Spleen (tissue), 11 donors: ENCODE measurements at regions not wholly inside any gene's neighbourhood (a gene's known extent, or its start where the extent isn't known, plus 50 kb on each side); places are given as distances from the start of the nearest gene placed in this dataset.

ENCODE experiments used
- DNase-seq: peaks from one replicate; pipeline ENCODE4 v3.0.0-alpha.2; 2020
- H3K27ac ChIP-seq, 8 donors: fragments of 200-600 bp; sonication (generic) in 7 of 8; 1 replicate in 4 of 8; 2 replicates in 4 of 8; pipeline versions ENCODE4 v1.5.0 to v1.8.0; 2016 to 2021; ENCODE audit warnings: inconsistent platforms in 4 of 8, mild to moderate bottlenecking in 4 of 8, moderate library complexity in 1 of 8
- H3K27me3 ChIP-seq, 7 donors: fragments of 200-600 bp; sonication (generic) in 6 of 7; replicated peaks in 1 of 7; 1 replicate in 4 of 7; 2 replicates in 3 of 7; pipeline versions ENCODE4 v1.5.0 to v1.8.0; 2016 to 2021; ENCODE audit warnings: inconsistent platforms in 3 of 7, mild to moderate bottlenecking in 1 of 7
- H3K36me3 ChIP-seq, 6 donors: fragments of 200-600 bp; sonication (generic) in 5 of 6; 1 replicate in 4 of 6; 2 replicates in 2 of 6; pipeline versions ENCODE4 v1.5.0 to v1.8.0; 2016 to 2021; ENCODE audit warnings: inconsistent platforms in 2 of 6
- H3K4me1 ChIP-seq, 6 donors: fragments of 200-600 bp; sonication (generic) in 5 of 6; 1 replicate in 3 of 6; 2 replicates in 3 of 6; pipeline versions ENCODE4 v1.5.0 to v1.8.0; 2016 to 2021; ENCODE audit warnings: inconsistent platforms in 3 of 6
- H3K4me3 ChIP-seq, 8 donors: fragments of 200-600 bp; sonication (generic) in 7 of 8; 1 replicate in 4 of 8; 2 replicates in 4 of 8; pipeline versions ENCODE4 v1.5.0 to v1.8.0; 2016 to 2021; ENCODE audit warnings: inconsistent platforms in 4 of 8, mild to moderate bottlenecking in 4 of 8, moderate library complexity in 2 of 8
- H3K9me3 ChIP-seq, 8 donors: fragments of 200-600 bp; sonication (generic) in 7 of 8; 1 replicate in 4 of 8; 2 replicates in 4 of 8; pipeline versions ENCODE4 v1.5.0 to v1.8.0; 2016 to 2021; ENCODE audit warnings: inconsistent platforms in 4 of 8
- POLR2A ChIP-seq, 3 donors: fragments of 450-650 bp; IDR thresholded peaks; one replicate each; pipeline ENCODE4 v1.5.1; 2017; ENCODE audit warnings: antibody characterized with exemption in 3 of 3, mild to moderate bottlenecking in 1 of 3
- POLR2AphosphoS5 ChIP-seq, 3 donors: sonication (generic); formaldehyde crosslinking; IDR thresholded peaks; one replicate each; pipeline ENCODE4 v1.5.1; 2017; ENCODE audit warnings: antibody characterized with exemption in 3 of 3
- WGBS, 5 donors: extraction: QIAGEN DNeasy Blood & Tissue Kit in 3 of 5; methylation state at CpG; one replicate each; pipeline versions ENCODE4 v1.1.5 to v1.1.7; 2013 to 2018; 5-methylcytosine and 5-hydroxymethylcytosine counted together
- intact Hi-C: fragments of 100-400 bp; cut with DNase I; formaldehyde crosslinking; loops from one replicate; pipeline ENCODE4 v1.15.0; 2023; ENCODE audit warnings: low total_unique reads
- TF ChIP-seq, protein P1 (sequence below), 11 experiments: fragments of 200-600 bp in 7 of 11; fragments of 450-650 bp in 4 of 11; sonication (generic) in 4 of 11; IDR thresholded peaks in 8 of 11; conservative IDR thresholded peaks in 3 of 11; 1 replicate in 7 of 11; 2 replicates in 4 of 11; pipeline versions ENCODE4 v1.4.0 to v1.8.0; 2016 to 2021; ENCODE audit warnings: antibody characterized with exemption in 11 of 11, inconsistent platforms in 4 of 11, mild to moderate bottlenecking in 1 of 11
- donor health status: healthy with polysubstance abuse.
- donor health status: DM: no; HTN: no; CAD: no; lungs with moderate emphysema.
- donor health status: DM: no; HTN: no; CAD: no.
- donor health status: Bipolar disorder and iron deficiency.
- donor health status: healthy.
- donor health status: DM: no; HTN: no; CAD: no.
- donor health status: DM: yes; HTN: yes; CAD: no.

DNA sequence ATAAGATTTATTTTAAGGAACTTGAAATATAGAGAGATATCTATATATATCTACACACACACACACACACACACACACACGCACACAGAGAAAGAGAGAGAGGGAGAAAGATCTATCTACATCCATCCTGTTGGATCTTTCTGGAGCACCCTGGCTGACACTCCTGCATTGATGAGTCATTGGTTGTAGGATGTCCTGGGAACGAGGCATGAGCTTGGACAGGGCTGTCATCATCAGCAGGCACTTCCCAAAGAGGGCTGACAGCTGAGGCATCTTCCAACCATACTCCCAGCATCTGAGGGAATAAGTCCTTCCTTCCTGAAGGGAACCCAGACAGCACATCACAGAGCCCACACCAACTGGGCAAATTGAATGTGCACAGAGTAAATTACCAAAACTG lies 99.1 kb upstream of the ERG start:
- no peak for TF ChIP-seq POLR2A (IDR thresholded peaks at IDR 0.05)
- TF ChIP-seq, protein P1, sequence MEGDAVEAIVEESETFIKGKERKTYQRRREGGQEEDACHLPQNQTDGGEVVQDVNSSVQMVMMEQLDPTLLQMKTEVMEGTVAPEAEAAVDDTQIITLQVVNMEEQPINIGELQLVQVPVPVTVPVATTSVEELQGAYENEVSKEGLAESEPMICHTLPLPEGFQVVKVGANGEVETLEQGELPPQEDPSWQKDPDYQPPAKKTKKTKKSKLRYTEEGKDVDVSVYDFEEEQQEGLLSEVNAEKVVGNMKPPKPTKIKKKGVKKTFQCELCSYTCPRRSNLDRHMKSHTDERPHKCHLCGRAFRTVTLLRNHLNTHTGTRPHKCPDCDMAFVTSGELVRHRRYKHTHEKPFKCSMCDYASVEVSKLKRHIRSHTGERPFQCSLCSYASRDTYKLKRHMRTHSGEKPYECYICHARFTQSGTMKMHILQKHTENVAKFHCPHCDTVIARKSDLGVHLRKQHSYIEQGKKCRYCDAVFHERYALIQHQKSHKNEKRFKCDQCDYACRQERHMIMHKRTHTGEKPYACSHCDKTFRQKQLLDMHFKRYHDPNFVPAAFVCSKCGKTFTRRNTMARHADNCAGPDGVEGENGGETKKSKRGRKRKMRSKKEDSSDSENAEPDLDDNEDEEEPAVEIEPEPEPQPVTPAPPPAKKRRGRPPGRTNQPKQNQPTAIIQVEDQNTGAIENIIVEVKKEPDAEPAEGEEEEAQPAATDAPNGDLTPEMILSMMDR (IDR thresholded peaks at IDR 0.05 in 8 of 11, conservative IDR thresholded peaks at IDR 0.05 in 3 of 11), result no peak
- TF ChIP-seq POLR2AphosphoS5 (IDR thresholded peaks at IDR 0.05), result no peak
- peaks cover 0 to 17% (median 1%) of the 10 kb centered on the region in 6 donors for H3K4me1 ChIP-seq
- no peak overlapping the region for H3K4me3 ChIP-seq
- no peaks in the 10 kb centered on the region for H3K9me3 ChIP-seq
- H3K36me3 ChIP-seq, result no peaks in the 10 kb centered on the region
- no peak for DNase-seq
- intact Hi-C loops, result no loop called here
- peaks cover 0 to 10% (median 0%) of the 10 kb centered on the region in 7 donors for H3K27me3 ChIP-seq
- H3K27ac ChIP-seq, result no peak overlapping the region
- WGBS, 5 donors, result 37 to 74% (median 45%) methylated on average over 2 of the region's 2 CpGs

DNA sequence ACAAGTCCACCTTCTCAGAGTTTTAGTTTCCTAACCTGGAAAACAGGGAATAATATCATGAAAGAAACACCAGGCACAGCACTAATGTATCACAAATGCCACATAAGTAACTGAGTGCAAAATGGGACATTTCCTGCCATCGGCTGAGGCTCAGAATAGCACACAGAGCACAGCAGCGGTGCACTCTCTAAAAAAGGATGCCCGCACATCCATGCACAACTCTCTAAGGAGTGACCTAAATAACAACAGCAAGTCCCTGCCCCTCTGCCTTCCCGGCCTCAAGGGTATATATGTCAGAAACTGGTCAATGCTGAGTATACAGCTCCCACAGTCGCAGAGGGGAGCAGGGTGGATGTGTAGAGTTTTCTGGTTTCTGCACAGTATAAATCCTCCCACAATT lies 100.1 kb upstream of the ERG start:
- H3K9me3 ChIP-seq, result no peaks in the 10 kb centered on the region

DNA sequence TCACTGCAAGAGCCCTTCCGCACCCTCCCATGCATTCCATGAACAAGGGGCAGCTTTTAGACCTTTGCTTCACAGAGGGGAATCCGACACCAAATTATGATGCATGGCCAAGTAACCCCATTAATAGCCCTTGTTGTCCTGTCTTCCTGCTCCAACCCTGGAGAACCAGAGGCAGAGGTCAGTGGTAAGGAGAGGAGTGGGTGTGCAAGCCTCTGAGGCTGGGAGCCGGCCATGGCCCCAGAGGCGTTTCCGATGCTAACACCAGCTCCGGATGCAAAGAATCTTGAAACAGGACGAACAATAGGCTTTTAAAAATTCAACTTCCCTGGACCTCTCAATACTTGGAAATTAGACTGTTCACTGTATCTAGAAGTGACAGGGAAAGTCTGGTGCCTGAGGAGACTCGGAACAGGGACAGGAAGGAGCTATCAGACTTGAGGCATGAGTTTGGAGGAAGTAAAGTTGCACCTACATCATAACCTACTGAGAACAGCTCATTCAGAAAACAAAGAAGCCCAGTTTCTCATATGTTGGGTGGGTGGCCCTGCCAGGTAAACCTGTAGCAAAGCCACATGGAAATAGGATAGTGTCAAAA lies 101.2 kb upstream of the ERG start:
- H3K4me3 ChIP-seq, result no peak overlapping the region
- peaks cover 0 to 17% (median 1%) of the 10 kb centered on the region in 6 donors for H3K4me1 ChIP-seq
- peaks cover 0 to 10% (median 0%) of the 10 kb centered on the region in 7 donors for H3K27me3 ChIP-seq
- no peak overlapping the region for H3K27ac ChIP-seq
- TF ChIP-seq POLR2AphosphoS5 (IDR thresholded peaks at IDR 0.05), result no peak
- TF ChIP-seq, protein P1 (IDR thresholded peaks at IDR 0.05 in 8 of 11, conservative IDR thresholded peaks at IDR 0.05 in 3 of 11), result no peak
- TF ChIP-seq POLR2A (IDR thresholded peaks at IDR 0.05), result no peak
- H3K9me3 ChIP-seq, result no peaks in the 10 kb centered on the region
- no peaks in the 10 kb centered on the region for H3K36me3 ChIP-seq
- intact Hi-C loops, result no loop called here
- DNase-seq, result no peak
- WGBS, 5 donors, result 55 to 70% (median 65%) methylated on average over 8 of the region's 8 CpGs

More for the DNA sequence above, 100.1 kb upstream of the ERG start:
- Histone ChIP-seq H3K4me3 (no peak overlapping the region), H3K27me3 (peaks cover 0 to 10% (median 0%) of the 10 kb centered on the region in 7 donors), H3K27ac (no peak overlapping the region), H3K4me1 (peaks cover 0 to 17% (median 1%) of the 10 kb centered on the region in 6 donors), H3K36me3 (no peaks in the 10 kb centered on the region)
- TF ChIP-seq POLR2A (IDR thresholded peaks at IDR 0.05) (no peak), POLR2AphosphoS5 (IDR thresholded peaks at IDR 0.05) (no peak)
- TF ChIP-seq, protein P1 (IDR thresholded peaks at IDR 0.05 in 8 of 11, conservative IDR thresholded peaks at IDR 0.05 in 3 of 11), result no peak
- DNase-seq, result no peak
- intact Hi-C loops, result no loop called here
- WGBS, 5 donors, result 41 to 74% (median 63%) methylated on average over 5 of the region's 5 CpGs

DNA sequence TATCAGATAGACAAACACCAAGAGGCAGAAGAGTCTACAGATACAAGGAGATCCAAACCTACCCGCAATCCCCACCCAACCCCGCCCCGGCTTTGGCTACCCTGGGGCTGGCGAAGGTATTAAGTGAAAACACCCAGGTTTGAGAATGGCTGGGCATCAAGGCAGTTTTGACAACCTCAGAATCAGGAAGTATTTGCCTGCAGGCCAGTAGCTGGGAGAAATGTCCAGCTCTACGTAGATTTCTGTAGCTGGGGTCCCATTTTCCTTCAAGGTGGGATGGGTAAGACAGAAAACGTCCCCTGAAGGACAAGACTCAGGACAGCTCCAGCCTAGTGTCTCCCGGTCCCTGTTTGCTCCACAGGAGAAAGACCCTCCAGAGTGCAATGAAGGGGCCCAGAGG lies 101.8 kb upstream of the ERG start:
- H3K27ac ChIP-seq, result no peak overlapping the region

More for the DNA sequence above, 101.8 kb upstream of the ERG start:
- H3K4me1 ChIP-seq, result peaks cover 0 to 17% (median 1%) of the 10 kb centered on the region in 6 donors
- peaks cover 0 to 10% (median 0%) of the 10 kb centered on the region in 7 donors for H3K27me3 ChIP-seq
- intact Hi-C loops, result no loop called here
- no peaks in the 10 kb centered on the region for H3K36me3 ChIP-seq
- TF ChIP-seq, protein P1 (IDR thresholded peaks at IDR 0.05 in 8 of 11, conservative IDR thresholded peaks at IDR 0.05 in 3 of 11), result no peak
- TF ChIP-seq POLR2AphosphoS5 (IDR thresholded peaks at IDR 0.05) (no peak), POLR2A (IDR thresholded peaks at IDR 0.05) (no peak)
- DNase-seq, result no peak
- H3K9me3 ChIP-seq, result no peaks in the 10 kb centered on the region
- H3K4me3 ChIP-seq, result no peak overlapping the region
- WGBS, 5 donors, result 88 to 95% (median 90%) methylated on average over 7 of the region's 7 CpGs
